HCT116 (cell line): ENCODE measurements at regions not wholly inside any gene's neighbourhood (a gene's known extent, or its start where the extent isn't known, plus 50 kb on each side); places are given as distances from the start of the nearest gene placed in this dataset.
"Not testable (repeated sequence)": the region's sequence is repeated elsewhere in the genome, so short reads cannot be mapped to it uniquely, and the experiment has no call there.

Experiments used
- ATAC-seq: fragments of 200-7000 bp; cut with Tn5 transposase; 2 replicates; pipeline ENCODE4 v1.9.1; 2020; ENCODE audit warnings: mild to moderate bottlenecking, moderate library complexity
- BruUV-seq: library from RNA; stranded (reverse); fragments of 400-500 nt; replicated peaks from 2 replicates; lab custom pipeline; 2021; lab: Mats Ljungman, UMichigan
- CTCF ChIA-PET: fragments of 300-600 bp; sonication (Branson Sonifier 250); formaldehyde crosslinking; loops from one replicate; lab custom pipeline; 2021; ENCODE audit warnings: antibody characterized with exemption; lab: Charles Lee
- POLR2A ChIA-PET: fragments of 300-600, 350-600 bp; sonication (Branson Sonifier 250); formaldehyde crosslinking; loops from one replicate; lab custom pipeline; 2021; ENCODE audit warnings: antibody characterized with exemption; lab: Charles Lee
- RAD21 ChIA-PET, 2 experiments: fragments of 300-600 bp; sonication (Branson Sonifier 250); formaldehyde crosslinking; loops; one replicate each; lab custom pipeline; 2023; ENCODE audit warnings: low total read pairs in 2 of 2; ENCODE audit not compliant: uncharacterized antibody in 2 of 2, unreplicated experiment in 2 of 2, low non-redundant PET in 1 of 2; lab: Charles Lee
- DNase-seq: peaks from one replicate; pipeline ENCODE4 v3.0.0-alpha.2; 2010; ENCODE audit warnings: low read depth, low spot score
- H2AFZ ChIP-seq: fragments of 200-600 bp; shearing (Covaris generic), sonication (generic); 2 replicates; pipeline ENCODE4 v1.6.1; 2017; ENCODE audit warnings: low read depth, mixed run types, mixed read lengths, antibody characterized with exemption, low read length; ENCODE audit not compliant: poor library complexity, severe bottlenecking
- H3K27ac ChIP-seq: 2 replicates; pipeline ENCODE4 v1.5.1; 2012; ENCODE audit warnings: low read depth, low read length
- H3K27me3 ChIP-seq: fragments of 200-600 bp; sonication (generic); 2 replicates; pipeline ENCODE4 v1.6.1; 2016; ENCODE audit warnings: mixed run types, low read length, mixed read lengths; ENCODE audit not compliant: insufficient read depth
- H3K36me3 ChIP-seq, 2 experiments: fragments of 200-500 bp in 1 of 2; fragments of 200-600 bp in 1 of 2; sonication (Bioruptor generic) in 1 of 2; sonication (generic) in 1 of 2; 2 replicates each; pipeline versions ENCODE4 v1.5.1 to v1.6.1; 2014 to 2016; ENCODE audit warnings: low read length in 2 of 2, inconsistent platforms in 1 of 2, mixed read lengths in 1 of 2, mixed run types in 1 of 2; ENCODE audit not compliant: insufficient read depth in 2 of 2, control insufficient read depth in 1 of 2
- H3K4me1 ChIP-seq, 2 experiments: fragments of 200-600 bp in 1 of 2; sonication (generic) in 1 of 2; 2 replicates each; pipeline versions ENCODE4 v1.5.1 to v1.6.1; 2012 to 2017; ENCODE audit warnings: low read length in 2 of 2, inconsistent platforms in 1 of 2, mild to moderate bottlenecking in 1 of 2, mixed read lengths in 1 of 2, mixed run types in 1 of 2, moderate library complexity in 1 of 2; ENCODE audit not compliant: insufficient read depth in 2 of 2, control insufficient read depth in 1 of 2
- H3K4me2 ChIP-seq: fragments of 200-600 bp; sonication (generic); 2 replicates; pipeline ENCODE4 v1.6.1; 2017; ENCODE audit warnings: mixed run types, low read length, mixed read lengths
- H3K4me3 ChIP-seq, 2 experiments: fragments of 200-600 bp in 1 of 2; sonication (generic) in 1 of 2; replicated peaks in 1 of 2; 2 replicates each; pipeline ENCODE4 v1.5.1; 2011 to 2016; ENCODE audit warnings: low read length in 2 of 2, control low read depth in 1 of 2, low read depth in 1 of 2, mild to moderate bottlenecking in 1 of 2, mixed read lengths in 1 of 2, mixed run types in 1 of 2
- H3K79me2 ChIP-seq: fragments of 200-600 bp; sonication (generic); 2 replicates; pipeline ENCODE4 v1.6.1; 2017; ENCODE audit warnings: mild to moderate bottlenecking, mixed run types, low read length, moderate library complexity, mixed read lengths; ENCODE audit not compliant: insufficient read depth
- H3K9ac ChIP-seq: fragments of 200-600 bp; sonication (generic); 2 replicates; pipeline ENCODE4 v1.6.1; 2016; ENCODE audit warnings: low read length, mixed read lengths
- H3K9me2 ChIP-seq: fragments of 200-600 bp; sonication (generic), shearing (Covaris generic); 2 replicates; pipeline ENCODE4 v1.6.1; 2017; ENCODE audit warnings: mixed run types, mild to moderate bottlenecking, moderate library complexity; ENCODE audit not compliant: insufficient read depth
- H3K9me3 ChIP-seq, 2 experiments: fragments of 200-500 bp in 1 of 2; fragments of 200-600 bp in 1 of 2; sonication (Bioruptor generic) in 1 of 2; sonication (generic) in 1 of 2; 2 replicates each; pipeline ENCODE4 v1.6.1; 2014 to 2017; ENCODE audit warnings: low read length in 2 of 2, mixed read lengths in 2 of 2, inconsistent platforms in 1 of 2, low read depth in 1 of 2, mild to moderate bottlenecking in 1 of 2, mixed run types in 1 of 2, moderate library complexity in 1 of 2; ENCODE audit not compliant: control insufficient read depth in 1 of 2, insufficient read depth in 1 of 2
- H4K20me1 ChIP-seq: fragments of 200-600 bp; sonication (generic), shearing (Covaris generic); 2 replicates; pipeline ENCODE4 v1.6.1; 2017; ENCODE audit warnings: mixed run types, mild to moderate bottlenecking, moderate library complexity; ENCODE audit not compliant: insufficient read depth
- EGR1 ChIP-seq: IDR thresholded peaks from 2 replicates; pipeline ENCODE4 v1.6.1; 2012; ENCODE audit warnings: low read depth
- SP1 ChIP-seq: IDR thresholded peaks from 2 replicates; pipeline ENCODE4 v1.6.1; 2012; ENCODE audit warnings: low read depth
- ZBTB33 ChIP-seq: IDR thresholded peaks from 2 replicates; pipeline ENCODE4 v1.6.1; 2011; ENCODE audit warnings: mild to moderate bottlenecking, low read length, moderate library complexity; ENCODE audit not compliant: insufficient replicate concordance; ENCODE audit errors: extremely low read depth
- intact Hi-C: fragments of 100-400 bp; cut with micrococcal nuclease; formaldehyde crosslinking; loops from 2 replicates; pipeline ENCODE4 v1.10.0; 2022

- TF ChIP-seq ZBTB33 = no peak
- no peak for TF ChIP-seq EGR1
- TF ChIP-seq SP1 = no peak
- TF ChIP-seq, all 23 proteins: peak for 0
These were observed 129.1 kb upstream of the TGFBR2 start (continued) for GRCh38 chr3:30477149-30477921.

- H4K20me1 ChIP-seq, H3K9me2 ChIP-seq, H3K9me3 ChIP-seq, H3K27ac ChIP-seq, H3K4me3 ChIP-seq, RAD21 ChIA-PET, BruUV-seq, ATAC-seq, CTCF ChIA-PET, intact Hi-C loops, DNase-seq, H3K27me3 ChIP-seq, POLR2A ChIA-PET, H2AFZ ChIP-seq, H3K36me3 ChIP-seq, H3K79me2 ChIP-seq, H3K9ac ChIP-seq, H3K4me2 ChIP-seq, H3K4me1 ChIP-seq: not testable (repeated sequence)
These were observed 126.7 kb upstream of the TGFBR2 start for GRCh38 chr3:30479737-30480136.

GRCh38 chr3:30480156-30480555, 126.2 kb upstream of the TGFBR2 start:
- DNase-seq, ATAC-seq, H3K9me3 ChIP-seq, H3K4me2 ChIP-seq, CTCF ChIA-PET, H3K27ac ChIP-seq, H3K4me1 ChIP-seq, H3K9ac ChIP-seq, H3K36me3 ChIP-seq, H3K79me2 ChIP-seq, BruUV-seq, H3K27me3 ChIP-seq, intact Hi-C loops, H4K20me1 ChIP-seq, H2AFZ ChIP-seq, H3K4me3 ChIP-seq, H3K9me2 ChIP-seq, POLR2A ChIA-PET, RAD21 ChIA-PET: not testable (repeated sequence)
